Uterus (tissue), 2 donors: ENCODE measurements at regions not wholly inside any gene's neighbourhood (a gene's known extent, or its start where the extent isn't known, plus 50 kb on each side); places are given as distances from the start of the nearest gene placed in this dataset.

ENCODE experiments used
- POLR2A ChIP-seq, 2 donors: fragments of 450-650 bp; IDR thresholded peaks; one replicate each; pipeline ENCODE4 v1.6.1; 2016; ENCODE audit warnings: antibody characterized with exemption in 2 of 2, mild to moderate bottlenecking in 1 of 2, moderate library complexity in 1 of 2
- TF ChIP-seq, protein P1 (sequence below), 4 experiments: fragments of 200-600 bp in 2 of 4; fragments of 450-650 bp in 2 of 4; sonication (generic) in 2 of 4; IDR thresholded peaks; one replicate each; pipeline ENCODE4 v1.5.1; 2016 to 2019; ENCODE audit warnings: antibody characterized with exemption in 4 of 4, mild to moderate bottlenecking in 2 of 4, moderate library complexity in 1 of 4

DNA sequence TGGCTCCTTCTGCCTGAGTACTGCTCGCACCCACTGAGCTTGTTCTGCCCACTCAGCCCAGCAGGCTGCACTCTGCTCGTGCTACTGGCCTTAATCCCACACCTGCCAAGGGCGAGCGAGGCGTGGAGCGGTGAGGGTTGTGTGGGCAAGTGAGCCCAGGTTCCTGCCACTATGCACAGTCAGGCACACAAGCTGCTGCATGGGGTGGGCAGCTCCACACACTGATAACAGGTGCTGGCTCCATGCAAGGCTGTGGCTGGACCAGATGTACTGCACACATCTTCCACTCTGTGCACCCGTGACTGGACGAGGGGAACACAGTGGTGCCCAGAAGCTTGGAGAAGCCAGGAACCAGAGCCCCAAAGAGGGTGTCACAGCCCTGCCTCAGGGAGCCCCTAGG is 184.3 kb upstream of the NUDT6 start:
- TF ChIP-seq, protein P1, sequence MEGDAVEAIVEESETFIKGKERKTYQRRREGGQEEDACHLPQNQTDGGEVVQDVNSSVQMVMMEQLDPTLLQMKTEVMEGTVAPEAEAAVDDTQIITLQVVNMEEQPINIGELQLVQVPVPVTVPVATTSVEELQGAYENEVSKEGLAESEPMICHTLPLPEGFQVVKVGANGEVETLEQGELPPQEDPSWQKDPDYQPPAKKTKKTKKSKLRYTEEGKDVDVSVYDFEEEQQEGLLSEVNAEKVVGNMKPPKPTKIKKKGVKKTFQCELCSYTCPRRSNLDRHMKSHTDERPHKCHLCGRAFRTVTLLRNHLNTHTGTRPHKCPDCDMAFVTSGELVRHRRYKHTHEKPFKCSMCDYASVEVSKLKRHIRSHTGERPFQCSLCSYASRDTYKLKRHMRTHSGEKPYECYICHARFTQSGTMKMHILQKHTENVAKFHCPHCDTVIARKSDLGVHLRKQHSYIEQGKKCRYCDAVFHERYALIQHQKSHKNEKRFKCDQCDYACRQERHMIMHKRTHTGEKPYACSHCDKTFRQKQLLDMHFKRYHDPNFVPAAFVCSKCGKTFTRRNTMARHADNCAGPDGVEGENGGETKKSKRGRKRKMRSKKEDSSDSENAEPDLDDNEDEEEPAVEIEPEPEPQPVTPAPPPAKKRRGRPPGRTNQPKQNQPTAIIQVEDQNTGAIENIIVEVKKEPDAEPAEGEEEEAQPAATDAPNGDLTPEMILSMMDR (IDR thresholded peaks at IDR 0.05), result no peak
- no peak for TF ChIP-seq POLR2A (IDR thresholded peaks at IDR 0.05)
